OCI-M1 (cell line): ENCODE measurements at regions not wholly inside any gene's neighbourhood (a gene's known extent, or its start where the extent isn't known, plus 50 kb on each side); places are given as distances from the start of the nearest gene placed in this dataset.

Experiments
- DNase-seq: peaks from one replicate; lab custom pipeline; 2025; lab: John Stamatoyannopoulos, UW

- no peak for DNase-seq
These were observed 105.8 kb upstream of the MAGEB18 start for GRCh38 chrX:26032111-26032912.

GRCh38 chrX:26037367-26037766, 100.8 kb upstream of the MAGEB18 start:
- no peak for DNase-seq

- DNase-seq, result no peak
These were observed 88.0 kb upstream of the MAGEB18 start for GRCh38 chrX:26050099-26050498.

- no peak for DNase-seq
These were observed 67.3 kb upstream of the MAGEB18 start for GRCh38 chrX:26070882-26071281.

GRCh38 chrX:26071618-26072017, 66.5 kb upstream of the MAGEB18 start:
- DNase-seq, result no peak

GRCh38 chrX:26083093-26083492, 55.0 kb upstream of the MAGEB18 start:
- DNase-seq, result no peak
